H1 (cell line): ENCODE measurements at regions not wholly inside any gene's neighbourhood (a gene's known extent, or its start where the extent isn't known, plus 50 kb on each side); places are given as distances from the start of the nearest gene placed in this dataset.

Source experiments
- CTCF ChIA-PET: fragments of 300-600 bp; sonication (Branson Sonifier 250); formaldehyde crosslinking; loops from one replicate; lab custom pipeline; 2021; ENCODE audit not compliant: partially characterized antibody; lab: Charles Lee
- POLR2A ChIA-PET: fragments of 300-600 bp; sonication (Branson Sonifier 250); formaldehyde crosslinking; loops from one replicate; lab custom pipeline; 2021; ENCODE audit warnings: inconsistent platforms; ENCODE audit not compliant: partially characterized antibody; lab: Charles Lee
- DNase-seq, 2 experiments: peaks; one replicate each; pipeline versions ENCODE4 v3.0.0 to v3.0.0-alpha.2; 2010 to 2022; ENCODE audit warnings: low spot score in 2 of 2, low read depth in 1 of 2, mixed read lengths in 1 of 2
- FAIRE-seq: peaks from 2 replicates; lab custom pipeline; 2011; peaks lifted over from hg19 to GRCh38; lab: Jason Lieb, UNC
- H2AFZ ChIP-seq: 2 replicates; pipeline ENCODE4 v1.8.1; 2012; ENCODE audit warnings: low read length, inconsistent platforms
- H2AK5ac ChIP-seq: 2 replicates; pipeline ENCODE4 v1.6.1; 2013; ENCODE audit warnings: low read depth, low read length
- H2BK120ac ChIP-seq: replicated peaks from 2 replicates; pipeline ENCODE3; 2013; ENCODE audit warnings: low read depth, low read length, inconsistent platforms
- H2BK12ac ChIP-seq: 2 replicates; pipeline ENCODE4 v1.6.1; 2013; ENCODE audit warnings: low read depth, low read length
- H2BK15ac ChIP-seq: 2 replicates; pipeline ENCODE4 v1.6.1; 2013; ENCODE audit warnings: low read length
- H2BK20ac ChIP-seq: 2 replicates; pipeline ENCODE4 v1.6.1; 2013; ENCODE audit warnings: low read length
- H2BK5ac ChIP-seq: 2 replicates; pipeline ENCODE4 v1.6.1; 2013; ENCODE audit warnings: low read depth, low read length
- H3K14ac ChIP-seq: 2 replicates; pipeline ENCODE4 v1.6.1; 2013; ENCODE audit warnings: inconsistent platforms; ENCODE audit not compliant: insufficient read length
- H3K18ac ChIP-seq: 2 replicates; pipeline ENCODE4 v1.6.1; 2013; ENCODE audit warnings: low read length; ENCODE audit errors: extremely low read depth
- H3K23ac ChIP-seq: 2 replicates; pipeline ENCODE4 v1.6.1; 2013; ENCODE audit warnings: inconsistent platforms; ENCODE audit not compliant: insufficient read length
- H3K23me2 ChIP-seq: 2 replicates; pipeline ENCODE4 v1.6.1; 2013; ENCODE audit warnings: low read depth, low read length
- H3K27ac ChIP-seq: 2 replicates; pipeline ENCODE4 v1.6.1; 2011; ENCODE audit warnings: low read depth, low read length, inconsistent platforms
- H3K27me3 ChIP-seq, 4 experiments: replicated peaks in 1 of 4; 1 replicate in 1 of 4; 2 replicates in 3 of 4; pipeline versions ENCODE4 v1.6.1 to v1.8.1; 2011 to 2013; ENCODE audit warnings: low read length in 3 of 4, mild to moderate bottlenecking in 3 of 4, inconsistent platforms in 2 of 4, mixed read lengths in 2 of 4, moderate library complexity in 1 of 4; ENCODE audit not compliant: control insufficient read depth in 3 of 4, insufficient read depth in 3 of 4; ENCODE audit errors: extremely low read depth in 1 of 4
- H3K36me3 ChIP-seq, 4 experiments: 2 replicates each; pipeline versions ENCODE4 v1.6.1 to v1.8.1; 2011 to 2013; ENCODE audit warnings: mild to moderate bottlenecking in 4 of 4, low read length in 3 of 4, moderate library complexity in 2 of 4, control low read depth in 1 of 4, inconsistent platforms in 1 of 4; ENCODE audit not compliant: insufficient read depth in 4 of 4, control insufficient read depth in 2 of 4
- H3K4ac ChIP-seq: replicated peaks from 2 replicates; pipeline ENCODE3; 2013; ENCODE audit warnings: low read length, low read depth, mixed read lengths, inconsistent platforms; ENCODE audit not compliant: insufficient read length
- H3K4me1 ChIP-seq, 4 experiments: replicated peaks in 1 of 4; 1 replicate in 1 of 4; 2 replicates in 3 of 4; pipeline versions ENCODE4 v1.6.1 to v1.8.1; 2011 to 2013; ENCODE audit warnings: low read length in 3 of 4, inconsistent platforms in 2 of 4, mixed read lengths in 1 of 4; ENCODE audit not compliant: insufficient read depth in 4 of 4, control insufficient read depth in 3 of 4
- H3K4me2 ChIP-seq, 2 experiments: 2 replicates each; pipeline versions ENCODE4 v1.6.1 to v1.8.1; 2011 to 2013; ENCODE audit warnings: low read depth in 2 of 2, low read length in 2 of 2, control low read depth in 1 of 2, inconsistent platforms in 1 of 2, mild to moderate bottlenecking in 1 of 2; ENCODE audit not compliant: insufficient read depth in 1 of 2
- H3K4me3 ChIP-seq, 4 experiments: fragments of 200-600, 300-600 bp in 1 of 4; sonication (generic), shearing (Covaris generic), sonication (Bioruptor Twin) in 1 of 4; 2 replicates each; pipeline versions ENCODE4 v1.5.1 to v1.8.1; 2011 to 2016; ENCODE audit warnings: low read length in 4 of 4, low read depth in 3 of 4, control low read depth in 2 of 4, inconsistent platforms in 2 of 4, mild to moderate bottlenecking in 2 of 4, mixed read lengths in 1 of 4, moderate library complexity in 1 of 4; ENCODE audit not compliant: insufficient read depth in 2 of 4; ENCODE audit errors: extremely low read depth in 1 of 4
- H3K56ac ChIP-seq: replicated peaks from 2 replicates; pipeline ENCODE3; 2013; ENCODE audit warnings: low read depth, mild to moderate bottlenecking, mixed read lengths, low read length, inconsistent platforms; ENCODE audit not compliant: insufficient read length
- H3K79me1 ChIP-seq: 2 replicates; pipeline ENCODE4 v1.6.1; 2013; ENCODE audit warnings: low read depth, low read length, control low read depth
- H3K79me2 ChIP-seq, 2 experiments: 2 replicates each; pipeline versions ENCODE4 v1.6.1 to v1.8.1; 2012 to 2013; ENCODE audit warnings: low read length in 2 of 2, mild to moderate bottlenecking in 2 of 2, inconsistent platforms in 1 of 2; ENCODE audit not compliant: insufficient read depth in 2 of 2, control insufficient read depth in 1 of 2
- H3K9ac ChIP-seq, 4 experiments: replicated peaks in 1 of 4; 1 replicate in 1 of 4; 2 replicates in 3 of 4; pipeline versions ENCODE4 v1.6.1 to v1.8.1; 2011 to 2013; ENCODE audit warnings: low read depth in 3 of 4, low read length in 3 of 4, control low read depth in 2 of 4, mild to moderate bottlenecking in 2 of 4, moderate library complexity in 2 of 4, inconsistent platforms in 1 of 4; ENCODE audit errors: extremely low read depth in 1 of 4
- H3K9me3 ChIP-seq, 2 experiments: 2 replicates each; pipeline versions ENCODE4 v1.6.1 to v1.8.1; 2012 to 2013; ENCODE audit warnings: mild to moderate bottlenecking in 2 of 2, moderate library complexity in 2 of 2, control low read depth in 1 of 2, inconsistent platforms in 1 of 2, low read depth in 1 of 2, low read length in 1 of 2, mixed read lengths in 1 of 2; ENCODE audit not compliant: insufficient read depth in 2 of 2
- H4K20me1 ChIP-seq, 2 experiments: replicated peaks in 1 of 2; 2 replicates each; pipeline versions ENCODE3 to v1.8.1; 2011 to 2013; ENCODE audit warnings: inconsistent platforms in 2 of 2, low read length in 2 of 2, mild to moderate bottlenecking in 1 of 2; ENCODE audit not compliant: insufficient read depth in 2 of 2, control insufficient read depth in 1 of 2
- H4K5ac ChIP-seq: 2 replicates; pipeline ENCODE4 v1.6.1; 2013; ENCODE audit warnings: low read length, low read depth, mixed read lengths, inconsistent platforms; ENCODE audit not compliant: insufficient read length
- H4K8ac ChIP-seq: 2 replicates; pipeline ENCODE4 v1.8.0; 2013; ENCODE audit warnings: mild to moderate bottlenecking, moderate library complexity, low read length, inconsistent platforms; ENCODE audit not compliant: insufficient read depth; ENCODE audit errors: extremely low read depth
- H4K91ac ChIP-seq: replicated peaks from 2 replicates; pipeline ENCODE3; 2013; ENCODE audit warnings: low read length, mixed read lengths, inconsistent platforms; ENCODE audit not compliant: insufficient read length
- CBX5 ChIP-seq: fragments of 300-800, 300-1000 bp; sonication (generic); IDR thresholded peaks from 2 replicates; pipeline ENCODE4 v1.7.1; 2016; ENCODE audit warnings: antibody characterized with exemption, low read length, low read depth
- CBX8 ChIP-seq: fragments of 300-800, 300-1000 bp; sonication (generic); IDR thresholded peaks from 2 replicates; pipeline ENCODE4 v1.7.1; 2016; ENCODE audit warnings: low read depth, low read length, borderline replicate concordance
- CEBPB ChIP-seq: IDR thresholded peaks from 2 replicates; pipeline ENCODE4 v1.6.1; 2012; ENCODE audit warnings: low read depth, low read length
- CHD1 ChIP-seq: IDR thresholded peaks from 2 replicates; pipeline ENCODE4 v1.6.1; 2012; ENCODE audit warnings: low read depth, low read length, improper control_type of control experiment
- CTBP2 ChIP-seq: IDR thresholded peaks from 2 replicates; pipeline ENCODE4 v1.7.0; 2011; ENCODE audit warnings: borderline replicate concordance, mild to moderate bottlenecking, moderate library complexity, mixed read lengths, low read length; ENCODE audit not compliant: insufficient read depth, insufficient read length
- EZH2 ChIP-seq: fragments of 200-600 bp; sonication (generic); IDR thresholded peaks from 2 replicates; pipeline ENCODE4 v1.7.1; 2012; ENCODE audit warnings: low read depth, mild to moderate bottlenecking, moderate library complexity, low read length, inconsistent platforms; ENCODE audit not compliant: severe bottlenecking
- GABPA ChIP-seq: IDR thresholded peaks from 2 replicates; pipeline ENCODE4 v1.6.1; 2011; ENCODE audit warnings: mild to moderate bottlenecking, low read length, moderate library complexity, borderline replicate concordance; ENCODE audit not compliant: insufficient read depth
- JUND ChIP-seq: IDR thresholded peaks from 2 replicates; pipeline ENCODE4 v1.6.1; 2011; ENCODE audit warnings: mild to moderate bottlenecking, improper control_type of control experiment, low read length
- RAD21 ChIP-seq, 2 experiments: IDR thresholded peaks in 1 of 2; conservative IDR thresholded peaks in 1 of 2; 2 replicates each; pipeline ENCODE4 v1.6.1; 2011; ENCODE audit warnings: low read depth in 2 of 2, low read length in 2 of 2, improper control_type of control experiment in 1 of 2, inconsistent platforms in 1 of 2, mild to moderate bottlenecking in 1 of 2, moderate library complexity in 1 of 2
- SIX5 ChIP-seq: IDR thresholded peaks from 2 replicates; pipeline ENCODE4 v1.6.1; 2011; ENCODE audit warnings: mild to moderate bottlenecking, low read depth, low read length
- YY1 ChIP-seq: IDR thresholded peaks from 2 replicates; pipeline ENCODE4 v1.6.1; 2011; ENCODE audit warnings: low read depth, mild to moderate bottlenecking, low read length
- WGBS, 2 experiments: shearing (Covaris generic) in 1 of 2; methylation state at CpG; one replicate each; pipeline versions ENCODE4 v1.1.6 to v1.1.7; 2013 to 2015; ENCODE audit warnings: low lambda C conversion rate in 2 of 2, mixed read lengths in 2 of 2, inconsistent platforms in 1 of 2, low coverage in 1 of 2, missing lambda C conversion rate in 1 of 2; ENCODE audit not compliant: insufficient replicate concordance in 2 of 2, insufficient coverage in 1 of 2, insufficient read length in 1 of 2; ENCODE audit errors: extremely low coverage in 1 of 2, missing lambda C conversion rate in 1 of 2; 5-methylcytosine and 5-hydroxymethylcytosine counted together
- TF ChIP-seq, protein P1 (sequence below): IDR thresholded peaks from 2 replicates; pipeline ENCODE4 v1.6.1; 2011; ENCODE audit warnings: low read length, improper control_type of control experiment
- TF ChIP-seq, protein P2 (sequence below): IDR thresholded peaks from 2 replicates; pipeline ENCODE4 v1.6.1; 2012; ENCODE audit warnings: inconsistent platforms

DNA sequence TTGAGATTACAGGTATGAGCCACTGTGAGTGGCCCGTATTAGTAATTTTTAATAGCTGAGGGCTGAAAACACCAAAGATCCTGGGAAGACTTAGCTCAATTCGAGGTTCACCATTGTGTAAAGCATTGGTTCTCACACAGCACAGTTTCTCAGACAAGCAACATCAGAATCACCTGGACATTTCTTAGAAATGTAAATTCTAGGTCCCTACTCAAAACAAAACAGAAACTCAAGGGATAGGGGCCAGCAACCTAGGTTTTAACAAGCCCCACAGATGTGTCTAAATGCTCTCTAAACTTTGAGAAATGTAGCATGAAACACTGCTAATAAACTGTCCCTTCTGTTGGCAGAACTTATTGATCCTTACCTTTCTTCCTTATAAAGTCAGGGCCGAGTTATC, 681.2 kb downstream of the RNF144A start:
- Histone ChIP-seq H3K23ac (no peak overlapping the region), H2BK120ac (no peak overlapping the region), H3K4ac (no peak overlapping the region), H3K9me3 (no peaks in the 10 kb centered on the region; a peak in 1 of 4 replicates), H3K36me3 (no peaks in the 10 kb centered on the region), H3K27ac (no peak overlapping the region), H3K27me3 (no peaks in the 10 kb centered on the region), H2BK20ac (no peak overlapping the region), H3K14ac (no peak overlapping the region), H3K18ac (no peak overlapping the region), H4K91ac (no peak overlapping the region), H3K79me1 (no peaks in the 10 kb centered on the region), H2AK5ac (no peak overlapping the region), H3K56ac (no peak overlapping the region), H4K8ac (no peak overlapping the region), H3K23me2 (no peaks in the 10 kb centered on the region), H2BK12ac (no peak overlapping the region), H2BK15ac (no peak overlapping the region), H3K4me1 (no peaks in the 10 kb centered on the region), H2BK5ac (no peak overlapping the region), H4K5ac (no peak overlapping the region), H3K79me2 (no peaks in the 10 kb centered on the region), H4K20me1 (no peaks in the 10 kb centered on the region), H3K9ac (no peak overlapping the region), H3K4me2 (no peak overlapping the region), H3K4me3 (no peak overlapping the region), H2AFZ (no peak overlapping the region)
- 88% methylated on average over 3 of the region's 3 CpGs; no CpG with 5 or more reads in 1 of the 2 experiments for WGBS, 2 experiments
- POLR2A ChIA-PET, result no interaction called here
- no peak for FAIRE-seq
- DNase-seq, result no peak
- CTCF ChIA-PET, result interaction anchor here (1.0 kb wide), 1 partner anchor 60 kb away, joined by 3 read pairs; no protein-coding TSS in a partner anchor
- TF ChIP-seq CBX5 (no peak), CTBP2 (no peak), YY1 (no peak), SIX5 (no peak), GABPA (no peak), RAD21 (IDR thresholded peaks at IDR 0.05 in 1 of 2, conservative IDR thresholded peaks at IDR 0.05 in 1 of 2; ENCODE audit: low read depth in 2 of 2, low read length in 2 of 2) (no peak), CBX8 (no peak), EZH2 (no peak), CEBPB (no peak), JUND (no peak), CHD1 (no peak)
- TF ChIP-seq, protein P1, sequence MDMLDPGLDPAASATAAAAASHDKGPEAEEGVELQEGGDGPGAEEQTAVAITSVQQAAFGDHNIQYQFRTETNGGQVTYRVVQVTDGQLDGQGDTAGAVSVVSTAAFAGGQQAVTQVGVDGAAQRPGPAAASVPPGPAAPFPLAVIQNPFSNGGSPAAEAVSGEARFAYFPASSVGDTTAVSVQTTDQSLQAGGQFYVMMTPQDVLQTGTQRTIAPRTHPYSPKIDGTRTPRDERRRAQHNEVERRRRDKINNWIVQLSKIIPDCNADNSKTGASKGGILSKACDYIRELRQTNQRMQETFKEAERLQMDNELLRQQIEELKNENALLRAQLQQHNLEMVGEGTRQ, result no peak
- TF ChIP-seq, protein P2, sequence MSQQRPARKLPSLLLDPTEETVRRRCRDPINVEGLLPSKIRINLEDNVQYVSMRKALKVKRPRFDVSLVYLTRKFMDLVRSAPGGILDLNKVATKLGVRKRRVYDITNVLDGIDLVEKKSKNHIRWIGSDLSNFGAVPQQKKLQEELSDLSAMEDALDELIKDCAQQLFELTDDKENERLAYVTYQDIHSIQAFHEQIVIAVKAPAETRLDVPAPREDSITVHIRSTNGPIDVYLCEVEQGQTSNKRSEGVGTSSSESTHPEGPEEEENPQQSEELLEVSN, result no peak
